ENCODE measurements at regions not wholly inside any gene's neighbourhood (a gene's known extent, or its start where the extent isn't known, plus 50 kb on each side); places are given as distances from the start of the nearest gene placed in this dataset.

DNA sequence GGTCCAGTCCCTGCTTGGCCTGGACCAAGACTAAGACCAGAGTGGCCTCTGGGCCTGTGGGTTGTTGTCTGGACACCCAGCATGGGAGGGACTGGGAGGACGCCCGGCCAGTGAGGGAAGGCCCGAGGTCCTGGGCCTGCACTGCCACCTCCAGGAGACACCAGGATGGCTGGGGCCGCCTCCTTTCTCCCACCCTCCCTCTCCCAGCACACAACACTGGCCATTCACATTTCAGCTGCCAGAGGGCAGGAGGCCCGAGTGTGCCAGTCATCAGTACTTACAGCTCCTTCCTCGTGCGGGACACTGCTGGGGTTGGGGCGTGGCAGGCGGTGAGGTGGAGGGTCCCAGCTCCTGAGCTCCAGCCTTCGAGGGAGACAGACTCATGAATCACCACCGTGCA lies 133.5 kb downstream of the ASB1 start:
- no peak for DNase-seq (ENCODE audit: low read depth in 3 of 3)

DNA sequence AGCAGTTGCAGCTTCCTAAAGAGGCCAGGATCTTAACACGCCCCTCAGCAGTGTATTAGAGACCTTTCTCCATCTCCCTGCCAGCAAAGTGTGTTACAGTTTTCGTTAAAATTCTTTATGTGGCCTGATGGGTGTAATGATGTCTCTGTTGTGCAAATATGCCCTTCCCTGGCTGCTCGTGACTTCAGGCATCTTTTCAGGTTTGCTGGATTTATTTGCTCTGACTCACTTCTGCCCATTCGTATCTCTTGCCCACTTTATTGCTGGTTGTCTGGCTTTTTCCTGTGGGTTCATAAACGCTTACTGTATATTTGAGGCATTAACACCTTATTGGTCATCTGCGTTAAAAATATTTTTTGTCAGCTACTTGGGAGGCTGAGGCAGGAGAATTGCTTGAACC lies 134.5 kb downstream of the ASB1 start:
- DNase-seq (ENCODE audit: low read depth in 3 of 3): no peak

DNA sequence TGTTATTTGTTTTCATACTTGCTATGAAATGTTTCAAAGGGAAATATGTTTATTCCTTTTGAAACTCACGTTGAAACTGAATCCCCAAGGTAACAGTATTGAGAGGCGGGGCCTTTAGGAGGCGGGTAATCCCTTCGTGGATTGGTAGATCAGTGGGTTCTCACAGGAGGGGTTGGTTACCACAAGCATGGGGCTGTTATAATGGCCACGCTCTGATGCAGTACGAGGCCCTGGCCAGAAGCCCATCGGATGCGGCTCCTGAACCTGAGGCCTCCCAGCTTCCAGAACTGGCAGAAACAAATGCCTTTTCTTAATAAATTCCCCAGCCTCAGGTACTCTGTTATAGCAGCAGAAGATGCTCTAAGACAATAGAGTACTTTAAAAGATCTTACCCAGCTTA lies 135.7 kb downstream of the ASB1 start:
- no peak for DNase-seq (ENCODE audit: low read depth in 3 of 3)

DNA sequence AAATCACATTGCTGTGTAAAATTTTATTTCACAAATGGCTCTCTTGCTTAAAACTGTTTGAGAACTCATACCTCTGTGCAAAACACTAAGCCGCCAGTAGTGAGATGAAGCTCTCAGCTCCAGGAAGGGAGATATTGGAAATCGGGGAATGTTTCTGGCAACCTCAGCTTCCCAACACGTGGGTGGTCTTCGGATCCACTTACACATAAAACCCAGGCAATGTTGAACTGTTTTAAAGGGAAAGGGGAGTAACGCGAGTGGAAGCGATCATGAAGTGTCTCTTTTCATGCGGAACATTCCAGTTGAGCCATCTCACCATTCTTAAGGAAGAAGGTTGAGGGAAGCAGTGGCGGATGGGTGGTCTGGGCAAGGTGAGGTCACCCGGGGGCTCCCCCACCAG lies 136.8 kb downstream of the ASB1 start:
- no peak for DNase-seq (ENCODE audit: low read depth in 3 of 3)

DNA sequence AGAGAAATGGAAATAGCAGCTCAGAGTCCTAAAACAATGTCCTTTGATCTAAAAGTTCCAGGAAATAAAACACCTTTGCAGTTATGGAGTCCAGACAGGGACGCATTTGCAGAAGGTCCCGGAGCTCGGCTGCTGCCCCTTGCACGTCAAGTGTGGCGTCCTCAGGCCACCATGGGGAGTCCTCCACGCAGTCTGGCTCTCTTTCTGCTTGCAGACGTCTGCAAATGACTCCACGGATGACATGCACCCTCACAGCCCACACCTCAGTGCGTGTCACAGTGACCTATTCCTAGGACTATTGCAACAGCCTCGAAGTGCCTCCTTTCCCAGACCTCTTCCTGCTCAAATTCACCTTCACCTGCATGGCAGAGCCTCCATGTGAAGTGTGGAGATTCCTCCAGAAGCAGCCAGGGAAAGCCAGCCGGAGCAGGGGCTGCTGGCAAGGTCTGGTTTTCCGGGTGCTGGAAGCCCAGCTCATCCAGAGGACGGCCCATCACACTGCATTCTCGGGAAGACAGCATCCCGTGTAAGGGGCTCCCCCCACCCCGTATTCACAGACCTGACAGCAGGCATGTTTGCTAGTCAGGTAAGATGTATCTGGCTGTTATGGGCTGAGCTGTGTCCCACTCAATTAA lies 137.7 kb downstream of the ASB1 start:
- no peak for DNase-seq (ENCODE audit: low read depth in 3 of 3)

DNA sequence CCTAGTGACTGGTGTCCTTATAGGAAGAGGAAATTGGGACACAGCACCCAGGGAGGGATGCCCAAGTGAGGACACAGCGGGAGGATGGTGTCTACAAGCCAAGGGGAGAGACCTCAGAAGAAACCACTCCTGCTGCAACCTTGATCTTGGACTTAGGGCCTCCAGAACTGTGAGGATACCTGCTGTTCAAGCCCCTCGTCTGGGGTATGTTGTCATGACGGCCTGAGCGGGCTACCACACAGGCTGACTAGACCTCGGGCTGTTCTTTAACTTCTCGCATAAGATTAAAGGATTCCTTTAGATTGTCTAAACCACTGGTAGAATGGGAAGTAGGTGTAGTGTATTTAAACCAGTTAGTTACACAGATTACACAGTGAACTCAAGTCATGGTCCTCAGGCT lies 138.3 kb downstream of the ASB1 start:
- no peak for DNase-seq (ENCODE audit: low read depth in 3 of 3)

DNA sequence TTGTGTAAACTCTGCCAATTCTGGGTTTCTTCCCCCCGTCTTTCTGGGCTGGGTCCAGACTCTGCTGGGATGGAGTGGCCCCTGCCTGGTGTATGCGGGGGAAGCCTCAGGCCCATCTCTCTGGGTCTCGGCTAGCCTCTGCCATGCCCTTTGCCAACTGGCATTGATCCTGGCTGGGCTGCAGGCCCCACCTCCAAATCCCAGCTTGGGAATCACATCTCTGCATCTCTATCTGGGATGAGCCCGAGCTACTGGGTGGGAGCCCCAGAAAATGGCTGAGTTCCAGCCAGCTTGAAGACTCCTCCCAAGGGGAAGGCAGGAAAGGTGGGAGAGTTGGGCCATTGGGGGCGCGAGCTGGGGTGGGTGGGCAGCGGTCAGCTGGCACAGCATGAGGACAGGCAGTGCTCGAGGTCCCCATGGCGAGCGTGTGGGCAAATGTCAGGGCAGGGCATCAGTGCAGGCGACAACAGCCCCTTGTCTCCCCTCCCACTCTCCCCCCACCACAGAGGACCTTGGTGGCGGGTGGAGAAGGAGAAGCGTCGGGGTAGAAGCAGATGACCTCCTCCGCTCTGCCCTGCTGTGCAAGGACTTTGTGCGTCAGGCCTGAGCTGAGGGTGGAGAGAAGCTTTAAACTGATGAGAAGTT lies 139.4 kb downstream of the ASB1 start:
- no peak for DNase-seq (ENCODE audit: low read depth in 3 of 3)

DNA sequence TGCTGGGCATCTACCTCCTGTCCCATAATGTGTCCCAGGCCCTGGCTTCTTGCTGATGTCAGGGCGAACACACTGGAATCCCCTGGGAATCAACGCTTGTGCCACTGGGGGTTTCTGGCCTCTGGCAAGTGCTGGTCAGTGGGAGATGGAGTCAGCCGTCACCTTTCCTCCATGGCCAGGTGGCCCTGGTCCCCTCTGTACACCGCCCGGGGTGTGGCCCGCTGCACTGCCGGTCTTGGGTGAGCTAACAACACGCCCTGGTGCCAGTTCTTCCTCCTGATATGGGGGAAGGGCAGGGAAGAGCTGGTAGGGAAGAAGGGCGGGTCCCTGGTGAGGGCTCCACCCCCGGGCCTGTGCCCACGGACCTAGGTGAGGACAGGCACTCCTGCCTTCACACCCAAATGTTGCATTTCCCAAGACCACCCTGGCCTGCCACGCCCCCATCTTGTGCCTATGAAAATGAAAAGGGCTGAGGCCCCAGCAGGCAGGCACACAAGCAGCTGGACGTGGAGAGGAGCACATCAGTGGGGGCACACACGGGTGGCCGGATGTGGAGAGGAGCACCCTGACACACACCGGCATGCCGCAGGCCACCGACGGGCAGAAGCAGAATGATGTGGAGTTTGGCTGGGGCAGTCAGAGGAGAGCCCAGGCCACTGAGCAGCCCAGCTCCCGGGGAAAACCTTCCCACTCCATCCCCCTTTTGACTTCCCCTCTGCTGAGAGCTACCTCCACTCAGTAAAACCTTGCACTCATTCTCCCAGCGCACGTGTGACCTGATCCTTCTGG lies 140.5 kb downstream of the ASB1 start:
- no peak for DNase-seq (ENCODE audit: low read depth in 3 of 3)

DNA sequence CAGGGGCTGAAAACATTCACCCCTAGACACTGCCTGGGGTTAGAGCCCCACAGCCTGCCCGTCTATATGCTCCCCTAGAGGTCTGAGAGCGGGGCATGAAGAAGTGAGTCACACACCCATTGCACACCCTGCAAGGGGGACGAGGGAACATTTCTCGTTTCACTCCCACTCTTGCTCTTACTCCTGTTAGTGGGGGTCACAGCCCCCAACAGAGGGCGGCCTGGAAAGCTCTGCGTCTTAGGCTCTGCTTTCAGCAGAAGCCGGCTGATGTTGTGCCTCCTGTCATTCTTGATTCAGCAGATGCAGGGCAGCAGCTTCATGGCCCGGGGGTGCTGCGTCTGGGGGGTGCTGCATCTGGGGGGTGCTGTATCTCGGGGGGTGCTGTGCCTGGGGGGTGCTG lies 141.3 kb downstream of the ASB1 start:
- no peak for DNase-seq (ENCODE audit: low read depth in 3 of 3)

DNA sequence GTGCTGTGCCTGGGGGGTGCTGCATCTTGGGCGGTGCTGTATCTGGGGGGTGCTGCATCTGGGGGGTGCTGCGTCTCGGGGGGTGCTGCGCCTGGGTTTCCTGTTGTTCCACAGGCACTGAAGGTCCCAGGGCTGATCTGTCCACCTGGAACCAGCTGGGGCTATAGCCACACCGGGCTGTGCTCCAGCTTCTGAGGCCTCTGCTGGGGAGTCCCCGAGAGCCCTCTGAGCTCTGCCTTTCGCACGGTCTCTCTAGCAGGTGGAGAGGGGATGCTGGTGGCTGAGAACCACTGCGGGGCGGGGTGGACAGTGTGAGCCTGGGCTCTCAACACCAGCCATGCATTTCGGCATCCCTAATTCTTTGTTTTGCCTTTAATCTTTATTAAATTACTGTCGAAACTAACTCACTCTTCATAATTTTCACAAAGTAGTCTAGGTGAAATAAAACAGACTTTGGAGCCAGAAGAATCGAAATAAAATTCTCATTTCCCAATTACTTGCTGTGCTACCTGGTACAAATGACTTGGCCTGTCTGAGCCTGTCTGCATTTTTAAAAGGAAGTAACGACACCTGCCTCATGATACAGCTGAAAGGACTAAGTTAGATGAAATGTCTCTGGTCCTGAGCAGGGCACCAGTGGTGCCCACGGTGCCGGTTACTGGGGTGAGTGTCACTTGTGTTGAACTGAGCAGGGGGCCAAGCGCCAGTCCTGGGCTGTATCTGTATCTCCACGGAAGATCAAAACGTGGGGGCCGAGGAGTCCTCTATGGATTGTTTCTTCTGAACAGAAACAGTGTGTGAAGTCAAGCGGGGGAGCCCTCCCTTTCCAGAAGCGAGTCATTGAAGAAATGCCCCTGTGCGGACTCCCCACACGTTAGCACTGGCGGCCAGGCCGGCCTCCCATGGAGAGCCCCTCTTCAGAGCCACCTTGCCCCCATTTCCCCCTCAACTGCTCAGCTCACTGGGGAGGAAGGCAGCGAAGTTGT lies 142.0 kb downstream of the ASB1 start:
- no peak for DNase-seq (ENCODE audit: low read depth in 3 of 3)

DNA sequence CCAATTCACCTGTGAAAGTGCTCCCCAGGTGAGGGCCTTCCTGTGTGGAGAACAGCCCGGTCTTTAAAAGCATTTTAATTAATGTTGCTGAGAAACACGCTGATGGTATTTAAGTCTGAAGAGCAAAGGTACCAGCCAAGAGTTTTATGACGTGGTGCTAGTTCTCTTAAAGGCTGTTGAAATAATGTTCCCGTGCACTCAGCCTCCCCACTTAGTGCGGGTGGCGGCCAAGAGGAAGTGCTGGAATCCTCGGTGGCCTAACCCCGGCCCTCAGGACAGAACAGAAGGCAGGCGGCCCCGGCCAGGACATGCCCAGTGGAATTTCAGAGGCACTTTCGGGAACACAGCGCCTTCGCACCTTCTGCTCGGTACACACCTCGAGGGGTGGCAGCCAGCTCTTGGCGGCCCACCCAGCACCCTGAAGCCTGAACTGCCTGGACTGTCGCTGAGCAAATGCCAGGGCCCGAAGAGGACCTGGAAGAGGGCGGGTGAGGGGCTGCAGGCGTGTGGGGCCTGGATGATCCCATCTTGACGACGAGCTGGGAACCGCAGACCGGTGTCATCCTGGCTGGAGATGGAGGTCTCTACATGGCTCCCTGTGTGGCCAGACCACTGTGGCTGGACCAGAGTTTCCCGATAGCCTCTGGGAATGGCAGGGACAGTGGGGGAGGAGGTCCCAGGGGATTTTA lies 142.9 kb downstream of the ASB1 start:
- DNase-seq (ENCODE audit: low read depth in 3 of 3): no peak

DNA sequence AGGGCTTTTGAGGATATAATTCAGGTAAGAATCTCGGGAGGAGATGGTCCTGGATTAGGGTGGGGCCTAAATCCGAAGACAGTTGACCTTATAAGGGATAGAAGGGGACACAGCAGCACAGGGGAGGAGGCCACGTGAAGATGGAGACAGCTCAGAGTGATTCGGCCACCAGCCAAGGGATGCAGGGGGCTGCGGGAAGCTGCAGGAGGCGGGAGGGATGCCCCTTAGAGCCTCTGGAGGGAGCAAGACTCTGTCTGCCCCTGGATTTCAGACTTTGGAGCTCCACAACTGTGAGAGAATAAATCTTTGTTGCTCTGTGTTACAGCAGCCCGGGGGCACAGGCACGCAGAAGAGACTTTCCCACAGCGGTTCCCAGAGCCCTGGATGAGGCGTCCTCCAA lies 143.7 kb downstream of the ASB1 start:
- DNase-seq (ENCODE audit: low read depth in 3 of 3): no peak

DNA sequence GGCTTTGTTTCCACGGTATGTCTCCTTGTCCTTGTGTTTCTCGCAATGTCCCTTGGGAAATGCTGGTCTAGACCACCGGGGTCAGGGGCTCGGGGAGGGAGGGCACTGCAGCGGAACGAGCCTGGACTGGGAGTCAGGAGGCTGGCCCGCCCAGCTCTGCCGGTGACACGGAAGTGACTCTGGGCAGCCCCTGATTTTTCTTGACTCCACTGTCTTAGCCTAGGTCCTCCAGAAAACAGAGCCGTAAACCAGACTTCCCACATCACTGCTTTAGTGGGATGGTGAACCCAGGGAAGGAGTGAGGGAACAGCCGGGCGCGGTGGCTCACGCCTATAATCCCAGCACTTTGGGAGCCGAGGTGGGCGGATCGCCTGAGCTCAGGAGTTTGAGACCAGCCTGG lies 144.2 kb downstream of the ASB1 start:
- DNase-seq (ENCODE audit: low read depth in 3 of 3): no peak

DNA sequence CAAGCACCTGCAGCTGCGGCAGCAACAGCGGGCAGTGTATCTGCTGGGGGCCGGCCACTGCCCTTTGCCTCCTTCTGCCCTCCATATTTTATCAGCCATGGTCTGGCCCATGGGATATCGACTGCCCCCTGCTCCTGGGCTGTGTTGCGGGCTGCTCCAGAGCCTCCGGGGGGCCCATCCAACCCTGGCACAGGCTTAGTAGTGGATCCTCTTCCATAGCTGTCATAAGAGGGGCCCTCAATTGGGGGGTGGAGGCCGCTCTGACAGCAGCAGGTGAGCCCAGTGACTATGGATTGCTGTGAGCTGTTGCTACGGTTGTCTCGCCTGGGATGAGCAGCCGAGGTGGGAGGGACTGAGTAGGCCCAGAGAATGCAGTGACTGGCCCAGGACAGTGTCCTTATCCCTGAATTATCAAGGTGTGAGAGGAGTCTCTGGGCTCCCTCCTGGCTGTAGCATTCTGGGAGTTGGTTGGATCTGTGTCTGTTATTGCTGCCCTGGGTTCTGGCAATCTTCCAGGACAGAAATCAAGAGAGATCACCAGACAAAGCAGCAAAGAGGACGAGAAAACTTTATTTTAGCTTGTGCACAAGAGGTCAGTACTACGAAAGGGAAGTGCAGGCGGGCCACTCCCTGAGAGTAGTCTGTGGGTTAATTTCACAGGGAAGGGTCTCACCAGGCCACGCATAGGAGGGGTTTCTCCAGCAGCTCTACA lies 145.1 kb downstream of the ASB1 start:
- no peak for DNase-seq (ENCODE audit: low read depth in 3 of 3)

DNA sequence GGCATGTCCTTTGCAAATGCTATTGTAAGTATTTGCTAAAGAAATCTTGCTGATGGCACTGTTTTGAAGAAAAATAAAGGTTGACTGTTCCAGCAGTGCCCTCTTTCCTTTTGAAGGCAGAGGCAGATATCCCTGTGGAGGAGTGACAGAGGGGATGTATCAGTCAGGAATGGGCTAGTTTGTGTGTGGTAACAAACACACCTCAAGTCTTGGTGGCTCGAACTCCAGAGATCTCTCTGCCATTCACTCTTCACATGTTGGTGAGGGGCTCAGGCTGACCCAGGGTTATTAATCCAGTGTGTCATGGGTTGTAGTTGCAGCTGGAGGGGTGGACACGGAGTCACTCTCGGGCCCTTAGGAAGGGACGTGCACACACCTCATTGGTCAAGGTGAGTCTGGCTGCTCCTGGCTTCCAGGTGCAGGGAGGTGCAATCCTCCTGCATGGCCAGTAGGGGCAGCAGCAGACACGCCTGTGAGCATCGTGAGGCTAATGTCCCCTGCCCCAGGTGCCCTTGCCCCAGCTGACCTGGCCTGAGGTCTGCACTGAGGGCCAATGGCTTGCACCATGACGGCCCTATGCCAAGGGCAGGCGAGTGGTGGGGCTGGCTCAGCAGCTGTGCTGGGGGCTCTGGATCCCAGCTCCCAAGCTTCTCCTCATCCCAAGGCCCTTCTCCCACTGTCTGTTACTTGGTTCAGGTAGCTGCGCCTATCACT lies 146.5 kb downstream of the ASB1 start:
- DNase-seq (ENCODE audit: low read depth in 3 of 3): peak in 1 of 3 experiments; percentile 14

DNA sequence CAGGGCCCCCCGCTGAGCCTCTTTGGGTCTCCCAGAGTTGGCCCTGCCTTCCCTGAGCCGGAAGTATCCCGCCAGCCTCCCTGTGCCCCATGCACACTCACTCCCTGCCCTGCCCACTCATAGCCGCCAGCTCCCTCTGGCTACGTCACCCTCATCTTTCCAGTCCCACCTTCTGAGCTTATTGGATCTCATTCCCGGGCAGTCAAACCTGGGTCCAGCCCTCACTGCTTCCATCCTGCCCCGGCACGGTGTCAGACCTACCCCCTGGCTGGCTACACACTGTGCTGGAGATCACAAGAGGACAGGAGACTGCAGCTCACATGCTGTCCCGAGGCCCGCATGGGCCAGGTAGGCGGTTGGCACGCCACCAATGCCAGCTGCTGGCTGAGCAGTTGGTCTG lies 147.2 kb downstream of the ASB1 start:
- no peak for DNase-seq (ENCODE audit: low read depth in 3 of 3)

DNA sequence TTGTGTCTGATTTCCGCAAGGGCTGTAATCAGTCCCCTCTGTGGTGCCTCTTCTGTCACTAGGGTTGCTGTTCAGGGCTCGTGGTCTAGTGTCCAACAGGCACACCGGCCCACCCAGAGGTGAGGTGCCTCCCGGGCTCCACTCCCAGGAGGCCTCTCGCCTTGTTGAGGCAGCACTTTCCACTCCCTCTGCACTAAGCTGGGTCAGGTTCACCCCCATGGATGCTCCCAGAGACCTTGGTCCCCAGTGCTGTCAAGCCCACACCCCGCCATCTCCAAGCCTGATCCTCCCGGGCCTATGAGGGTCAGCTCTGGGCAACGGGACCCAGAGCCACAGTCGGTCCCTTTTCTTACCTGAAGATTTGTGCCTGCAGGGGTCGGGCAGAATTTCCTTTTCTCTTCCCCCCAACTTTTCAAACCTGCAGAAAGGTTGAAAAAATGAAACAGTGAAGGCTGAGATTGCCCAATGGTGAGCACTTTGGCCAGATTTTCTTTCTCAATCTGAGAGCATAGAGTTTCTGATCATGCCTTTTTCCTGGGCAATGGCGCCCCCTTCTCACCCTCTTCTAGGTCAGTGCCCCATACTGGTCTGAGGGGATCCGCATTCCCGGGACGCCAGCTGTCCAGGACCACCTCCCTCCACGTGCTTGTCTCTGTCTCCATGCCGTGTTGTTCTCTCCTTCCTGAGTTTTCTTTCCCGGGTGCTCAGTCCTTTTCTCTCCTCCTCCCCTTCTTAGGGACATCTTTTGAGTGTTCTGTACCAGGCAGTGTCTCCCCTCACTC lies 148.0 kb downstream of the ASB1 start:
- DNase-seq (ENCODE audit: low read depth in 3 of 3): no peak

DNA sequence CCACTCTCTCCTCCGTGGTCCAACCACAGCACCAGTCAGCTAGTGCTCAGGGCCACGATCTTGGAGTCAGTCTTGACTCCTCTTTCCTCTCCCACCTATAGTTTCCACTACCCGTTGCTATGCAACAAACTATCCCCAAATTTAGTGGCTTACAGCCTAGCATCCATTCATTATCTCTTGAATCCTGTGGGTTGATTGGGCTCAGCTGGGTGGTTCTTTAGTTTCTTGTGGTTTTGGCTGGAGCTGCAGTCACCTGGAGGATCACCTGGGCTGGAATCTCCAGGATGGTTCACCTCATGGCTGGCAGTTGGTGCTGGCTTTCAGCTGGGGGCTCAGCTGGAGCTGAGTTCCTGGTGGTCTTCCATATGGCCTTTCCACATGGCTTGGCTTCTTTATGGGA lies 149.9 kb downstream of the ASB1 start:
- no peak for DNase-seq (ENCODE audit: low read depth in 3 of 3)

DNA sequence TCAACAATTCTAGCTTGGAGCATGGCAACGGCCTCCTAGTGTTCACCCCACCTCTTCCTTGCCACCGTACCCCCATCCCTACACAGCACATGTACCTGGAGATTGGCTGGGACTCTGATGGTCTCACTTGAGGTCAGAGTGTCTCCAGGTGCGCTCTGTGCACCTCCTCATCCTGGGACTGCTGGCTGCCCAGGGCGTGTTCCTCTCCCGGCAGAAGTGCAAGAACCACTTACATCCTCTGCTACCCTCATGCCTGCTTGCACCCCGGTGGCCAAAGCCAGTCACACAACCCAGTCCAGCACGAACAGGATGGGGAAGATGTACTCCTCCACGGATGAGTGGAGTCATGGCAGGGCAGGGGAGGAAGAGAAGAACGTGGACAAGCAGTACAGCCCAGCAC lies 151.5 kb downstream of the ASB1 start:
- DNase-seq (ENCODE audit: low read depth in 3 of 3): no peak
